ENCODE measurements at regions not wholly inside any gene's neighbourhood (a gene's known extent, or its start where the extent isn't known, plus 50 kb on each side); places are given as distances from the start of the nearest gene placed in this dataset.

- Mint-ChIP-seq H3K27me3 (ENCODE audit: unreplicated experiment) (no peaks in the 10 kb centered on the region), H3K9me3 (ENCODE audit: low read depth, unreplicated experiment) (no peaks in the 10 kb centered on the region), H3K27ac (ENCODE audit: unreplicated experiment) (peak overlapping the region; percentile 15), H3K4me1 (ENCODE audit: low read depth, unreplicated experiment) (peaks cover 17% of the 10 kb centered on the region), H3K4me3 (ENCODE audit: low read depth, unreplicated experiment) (no peak overlapping the region), H3K36me3 (ENCODE audit: insufficient read depth, unreplicated experiment) (no peaks in the 10 kb centered on the region)
- no peak for TF ChIP-seq CTCF (IDR thresholded peaks at IDR 0.05; ENCODE audit: unreplicated experiment)
- intact Hi-C loops (cut with micrococcal nuclease; ENCODE audit: unreplicated experiment), result no loop called here
- CTCF ChIA-PET, result no interaction called here
- DNase-seq, result no peak
- no TSS peak for BruUV-seq (replicated peaks)
These were observed 388.0 kb upstream of the SYT4 start for GRCh38 chr18:43665105-43665788.

GRCh38 chr18:43668866-43669265 is 391.6 kb upstream of the SYT4 start:
- H3K4me3 Mint-ChIP-seq (ENCODE audit: low read depth, unreplicated experiment), result no peak overlapping the region
- peaks cover 25% of the 10 kb centered on the region for H3K4me1 Mint-ChIP-seq (ENCODE audit: low read depth, unreplicated experiment)
- DNase-seq, result no peak
- H3K9me3 Mint-ChIP-seq (ENCODE audit: low read depth, unreplicated experiment), result no peaks in the 10 kb centered on the region
- no TSS peak for BruUV-seq (replicated peaks)
- H3K27ac Mint-ChIP-seq (ENCODE audit: unreplicated experiment), result no peak overlapping the region
- intact Hi-C loops (cut with micrococcal nuclease; ENCODE audit: unreplicated experiment), result no loop called here
- no peak for TF ChIP-seq CTCF (IDR thresholded peaks at IDR 0.05; ENCODE audit: unreplicated experiment)
- CTCF ChIA-PET, result no interaction called here
- no peaks in the 10 kb centered on the region for H3K27me3 Mint-ChIP-seq (ENCODE audit: unreplicated experiment)
- H3K36me3 Mint-ChIP-seq (ENCODE audit: insufficient read depth, unreplicated experiment), result no peaks in the 10 kb centered on the region

GRCh38 chr18:43671431-43671830 is 394.1 kb upstream of the SYT4 start:
- Mint-ChIP-seq H3K27me3 (ENCODE audit: unreplicated experiment) (no peaks in the 10 kb centered on the region), H3K27ac (ENCODE audit: unreplicated experiment) (no peak overlapping the region), H3K9me3 (ENCODE audit: low read depth, unreplicated experiment) (no peaks in the 10 kb centered on the region), H3K4me3 (ENCODE audit: low read depth, unreplicated experiment) (no peak overlapping the region), H3K4me1 (ENCODE audit: low read depth, unreplicated experiment) (peaks cover 8% of the 10 kb centered on the region), H3K36me3 (ENCODE audit: insufficient read depth, unreplicated experiment) (no peaks in the 10 kb centered on the region)
- TF ChIP-seq CTCF (IDR thresholded peaks at IDR 0.05; ENCODE audit: unreplicated experiment), result no peak
- no peak for DNase-seq
- intact Hi-C loops (cut with micrococcal nuclease; ENCODE audit: unreplicated experiment), result no loop called here
- CTCF ChIA-PET, result no interaction called here
- no TSS peak for BruUV-seq (replicated peaks)

GRCh38 chr18:43680096-43680495 is 402.8 kb upstream of the SYT4 start:
- Mint-ChIP-seq H3K4me1 (ENCODE audit: low read depth, unreplicated experiment) (no peaks in the 10 kb centered on the region), H3K4me3 (ENCODE audit: low read depth, unreplicated experiment) (no peak overlapping the region), H3K27ac (ENCODE audit: unreplicated experiment) (no peak overlapping the region), H3K36me3 (ENCODE audit: insufficient read depth, unreplicated experiment) (no peaks in the 10 kb centered on the region), H3K27me3 (ENCODE audit: unreplicated experiment) (no peaks in the 10 kb centered on the region), H3K9me3 (ENCODE audit: low read depth, unreplicated experiment) (no peaks in the 10 kb centered on the region)
- TF ChIP-seq CTCF (IDR thresholded peaks at IDR 0.05; ENCODE audit: unreplicated experiment), result no peak
- no TSS peak for BruUV-seq (replicated peaks)
- DNase-seq, result no peak
- intact Hi-C loops (cut with micrococcal nuclease; ENCODE audit: unreplicated experiment), result no loop called here
- CTCF ChIA-PET, result no interaction called here
